ENCODE measurements at regions not wholly inside any gene's neighbourhood (a gene's known extent, or its start where the extent isn't known, plus 50 kb on each side); places are given as distances from the start of the nearest gene placed in this dataset.

- Histone ChIP-seq H3K27me3 (ENCODE audit: control insufficient read depth, insufficient read depth, low read length) (no peaks in the 10 kb centered on the region), H3K4me1 (ENCODE audit: control insufficient read depth, insufficient read depth, low read length) (no peaks in the 10 kb centered on the region), H3K9me3 (ENCODE audit: control insufficient read depth, insufficient read depth, low read depth, low read length) (no peaks in the 10 kb centered on the region), H3K27ac (ENCODE audit: low read length) (no peak overlapping the region), H3K36me3 (ENCODE audit: control insufficient read depth, insufficient read depth, low read length) (no peaks in the 10 kb centered on the region), H3K4me3 (ENCODE audit: low read depth in 2 of 2, low read length in 2 of 2) (no peak overlapping the region)
- CTCF ChIA-PET, result no interaction called here
- in situ Hi-C loops (cut with HindIII; ENCODE audit: low pct_unique_long_range_greater_than_20kb, low sequenced_read_pairs) (no loop called here), intact Hi-C loops (cut with micrococcal nuclease; ENCODE audit: unreplicated experiment) (no loop called here)
- BruUV-seq (replicated peaks), result no TSS peak
- ATAC-seq (no peak), DNase-seq (ENCODE audit: low read depth, low spot score) (no peak)
- POLR2A ChIA-PET, result no interaction called here
- TF ChIP-seq TCF7L2 (IDR thresholded peaks at IDR 0.05; ENCODE audit: low read depth, low read length) (no peak), POLR2AphosphoS5 (IDR thresholded peaks at IDR 0.05; ENCODE audit: low read depth, low read length) (no peak), REST (IDR thresholded peaks at IDR 0.05; ENCODE audit: insufficient read depth in 1 of 2, low read depth in 2 of 2, low read length in 1 of 2) (no peak), SIN3A (IDR thresholded peaks at IDR 0.05; ENCODE audit: borderline replicate concordance, insufficient read depth, low read depth, low read length) (no peak)
- TF ChIP-seq, protein P1, sequence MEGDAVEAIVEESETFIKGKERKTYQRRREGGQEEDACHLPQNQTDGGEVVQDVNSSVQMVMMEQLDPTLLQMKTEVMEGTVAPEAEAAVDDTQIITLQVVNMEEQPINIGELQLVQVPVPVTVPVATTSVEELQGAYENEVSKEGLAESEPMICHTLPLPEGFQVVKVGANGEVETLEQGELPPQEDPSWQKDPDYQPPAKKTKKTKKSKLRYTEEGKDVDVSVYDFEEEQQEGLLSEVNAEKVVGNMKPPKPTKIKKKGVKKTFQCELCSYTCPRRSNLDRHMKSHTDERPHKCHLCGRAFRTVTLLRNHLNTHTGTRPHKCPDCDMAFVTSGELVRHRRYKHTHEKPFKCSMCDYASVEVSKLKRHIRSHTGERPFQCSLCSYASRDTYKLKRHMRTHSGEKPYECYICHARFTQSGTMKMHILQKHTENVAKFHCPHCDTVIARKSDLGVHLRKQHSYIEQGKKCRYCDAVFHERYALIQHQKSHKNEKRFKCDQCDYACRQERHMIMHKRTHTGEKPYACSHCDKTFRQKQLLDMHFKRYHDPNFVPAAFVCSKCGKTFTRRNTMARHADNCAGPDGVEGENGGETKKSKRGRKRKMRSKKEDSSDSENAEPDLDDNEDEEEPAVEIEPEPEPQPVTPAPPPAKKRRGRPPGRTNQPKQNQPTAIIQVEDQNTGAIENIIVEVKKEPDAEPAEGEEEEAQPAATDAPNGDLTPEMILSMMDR (IDR thresholded peaks at IDR 0.05), result no peak
Observed at GRCh38 chr22:47692811-47693210, 930.4 kb downstream of the TBC1D22A start.

DNA sequence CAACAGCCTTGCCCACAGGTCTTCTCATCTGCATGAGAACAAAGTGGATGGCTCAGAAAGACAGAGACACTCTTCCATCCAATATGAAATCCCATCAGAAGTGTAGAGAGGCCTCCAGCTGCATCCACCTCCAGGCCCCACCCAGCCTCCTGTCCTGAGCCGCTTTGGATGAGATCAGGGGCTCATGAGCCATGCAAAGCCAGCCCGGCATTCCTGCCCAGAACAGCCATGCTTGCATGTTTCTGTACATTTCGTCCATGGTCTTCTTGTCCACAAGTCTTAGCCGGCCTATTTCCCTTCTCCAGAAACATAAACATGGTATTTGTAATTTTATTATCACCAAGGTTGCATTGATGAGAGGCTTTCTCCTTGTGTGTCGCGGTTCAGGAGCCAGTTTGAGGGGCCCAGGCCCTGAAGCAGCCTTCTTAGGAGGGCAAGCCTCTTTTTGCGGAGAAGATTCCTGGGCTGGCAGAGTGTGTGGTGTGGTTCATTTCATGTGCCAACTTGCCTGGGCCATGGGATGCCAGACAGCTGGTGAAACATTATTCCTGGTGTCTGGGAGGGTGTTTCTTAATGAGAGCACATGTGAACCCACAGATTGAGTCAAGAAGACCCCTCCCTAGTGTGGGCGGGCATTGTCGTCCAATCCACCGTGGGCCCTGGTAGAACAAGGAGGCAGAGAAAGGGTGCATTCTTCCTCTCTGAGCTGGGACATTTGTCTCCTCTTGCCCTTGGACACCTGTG, 928.9 kb downstream of the TBC1D22A start:
- no peaks in the 10 kb centered on the region for H3K27me3 ChIP-seq (ENCODE audit: control insufficient read depth, insufficient read depth, low read length)
- no peak for TF ChIP-seq REST (IDR thresholded peaks at IDR 0.05; ENCODE audit: insufficient read depth in 1 of 2, low read depth in 2 of 2, low read length in 1 of 2)
- no peak for TF ChIP-seq SIN3A (IDR thresholded peaks at IDR 0.05; ENCODE audit: borderline replicate concordance, insufficient read depth, low read depth, low read length)
- TF ChIP-seq, protein P1 (IDR thresholded peaks at IDR 0.05), result no peak
- TF ChIP-seq TCF7L2 (IDR thresholded peaks at IDR 0.05; ENCODE audit: low read depth, low read length), result no peak
- TF ChIP-seq POLR2AphosphoS5 (IDR thresholded peaks at IDR 0.05; ENCODE audit: low read depth, low read length), result no peak
- H3K36me3 ChIP-seq (ENCODE audit: control insufficient read depth, insufficient read depth, low read length), result no peaks in the 10 kb centered on the region
- no TSS peak for BruUV-seq (replicated peaks)
- ChIA-PET CTCF (no interaction called here), POLR2A (no interaction called here)
- ATAC-seq, result no peak
- intact Hi-C loops (cut with micrococcal nuclease; ENCODE audit: unreplicated experiment) (no loop called here), in situ Hi-C loops (cut with HindIII; ENCODE audit: low pct_unique_long_range_greater_than_20kb, low sequenced_read_pairs) (no loop called here)
- H3K9me3 ChIP-seq (ENCODE audit: control insufficient read depth, insufficient read depth, low read depth, low read length), result no peaks in the 10 kb centered on the region
- DNase-seq (ENCODE audit: low read depth, low spot score), result no peak
- no peak overlapping the region for H3K27ac ChIP-seq (ENCODE audit: low read length)
- no peaks in the 10 kb centered on the region for H3K4me1 ChIP-seq (ENCODE audit: control insufficient read depth, insufficient read depth, low read length)
- H3K4me3 ChIP-seq (ENCODE audit: low read depth in 2 of 2, low read length in 2 of 2), result no peak overlapping the region

All from Panc1 (cell line).